ENCODE measurements at regions not wholly inside any gene's neighbourhood (a gene's known extent, or its start where the extent isn't known, plus 50 kb on each side); places are given as distances from the start of the nearest gene placed in this dataset.

DNA sequence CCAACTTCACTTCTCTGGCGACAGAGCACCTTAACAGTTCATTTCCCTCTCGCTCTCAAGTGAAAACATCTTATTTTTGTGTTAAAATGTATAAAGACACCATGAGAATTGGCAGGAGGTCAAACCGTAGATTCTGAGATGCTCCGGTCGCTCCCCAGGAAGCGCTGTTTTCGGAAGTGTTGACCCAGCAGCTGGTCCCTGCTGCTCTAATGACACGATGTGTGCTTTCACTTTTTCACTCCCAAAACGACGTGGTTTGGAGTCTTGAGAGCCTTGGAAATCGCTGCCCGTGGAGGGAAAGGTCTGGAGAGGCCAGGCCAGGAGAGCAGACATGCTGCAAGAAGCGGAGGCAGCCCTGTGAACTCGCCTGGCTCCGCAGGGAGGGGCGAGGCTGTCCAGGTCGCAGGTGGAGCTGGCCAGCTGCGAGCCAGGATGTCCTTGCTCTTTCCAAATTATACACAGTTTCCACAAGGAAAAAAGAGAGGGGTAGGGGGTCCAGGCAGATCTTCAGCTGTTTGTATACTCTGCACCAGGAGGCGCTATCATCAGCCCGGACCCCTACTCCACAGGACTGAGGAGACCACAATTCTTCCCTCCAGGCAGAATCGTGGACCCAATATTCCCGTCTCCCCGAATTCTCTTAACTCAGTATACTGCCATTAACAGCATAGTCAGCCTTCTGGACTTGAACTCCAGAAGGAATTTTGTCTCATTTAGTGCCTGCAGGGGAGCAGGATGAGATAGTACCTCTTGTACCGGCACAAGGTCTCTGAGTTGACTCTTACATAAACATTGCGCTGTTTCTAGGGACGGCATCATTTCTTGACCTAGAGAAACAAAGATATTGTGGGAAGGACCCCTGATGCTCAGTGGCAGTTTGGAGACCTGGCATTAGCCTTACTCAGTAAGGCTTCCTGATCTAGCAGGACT is 248.6 kb upstream of the ANKRD55 start:
- TF ChIP-seq POLR2A (IDR thresholded peaks at IDR 0.05; ENCODE audit: low read length) (no peak), GATA1 (IDR thresholded peaks at IDR 0.05; ENCODE audit: low read depth, low read length) (no peak)

Measured in erythroblast (primary cell).